Transverse colon (tissue), 3 donors: ENCODE measurements at regions not wholly inside any gene's neighbourhood (a gene's known extent, or its start where the extent isn't known, plus 50 kb on each side); places are given as distances from the start of the nearest gene placed in this dataset.

ENCODE experiments used
- POLR2A ChIP-seq: fragments of 450-650 bp; IDR thresholded peaks from one replicate; pipeline ENCODE4 v1.6.1; 2016; ENCODE audit warnings: antibody characterized with exemption, mild to moderate bottlenecking, moderate library complexity
- TF ChIP-seq, protein P1 (sequence below), 5 experiments: fragments of 200-600 bp in 3 of 5; fragments of 450-650 bp in 2 of 5; sonication (generic) in 3 of 5; IDR thresholded peaks; 1 replicate in 2 of 5; 2 replicates in 3 of 5; pipeline ENCODE4 v1.5.1; 2016 to 2017; ENCODE audit warnings: antibody characterized with exemption in 5 of 5, inconsistent platforms in 3 of 5, mild to moderate bottlenecking in 2 of 5, moderate library complexity in 1 of 5

DNA sequence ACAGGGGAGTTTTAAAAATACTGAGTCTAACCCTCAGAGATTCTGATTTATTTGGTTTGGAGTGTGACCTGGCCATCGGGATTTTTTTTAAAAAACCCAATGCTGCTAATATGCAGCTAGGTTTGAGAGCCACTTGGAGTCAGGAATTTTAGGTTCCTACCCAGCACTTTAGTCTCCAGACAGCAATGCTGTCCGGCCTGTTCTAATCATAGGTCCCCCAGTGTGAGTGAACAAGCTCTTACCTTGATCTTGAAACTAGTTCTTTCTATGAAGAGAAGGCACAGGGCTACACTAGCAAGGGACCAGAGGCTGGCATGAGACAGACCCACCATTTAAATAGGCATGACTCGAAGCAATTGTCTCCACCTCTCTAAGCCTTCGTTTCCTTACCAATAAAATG is 103.5 kb downstream of the SMIM20 start:
- no peak for TF ChIP-seq POLR2A
- TF ChIP-seq, protein P1, sequence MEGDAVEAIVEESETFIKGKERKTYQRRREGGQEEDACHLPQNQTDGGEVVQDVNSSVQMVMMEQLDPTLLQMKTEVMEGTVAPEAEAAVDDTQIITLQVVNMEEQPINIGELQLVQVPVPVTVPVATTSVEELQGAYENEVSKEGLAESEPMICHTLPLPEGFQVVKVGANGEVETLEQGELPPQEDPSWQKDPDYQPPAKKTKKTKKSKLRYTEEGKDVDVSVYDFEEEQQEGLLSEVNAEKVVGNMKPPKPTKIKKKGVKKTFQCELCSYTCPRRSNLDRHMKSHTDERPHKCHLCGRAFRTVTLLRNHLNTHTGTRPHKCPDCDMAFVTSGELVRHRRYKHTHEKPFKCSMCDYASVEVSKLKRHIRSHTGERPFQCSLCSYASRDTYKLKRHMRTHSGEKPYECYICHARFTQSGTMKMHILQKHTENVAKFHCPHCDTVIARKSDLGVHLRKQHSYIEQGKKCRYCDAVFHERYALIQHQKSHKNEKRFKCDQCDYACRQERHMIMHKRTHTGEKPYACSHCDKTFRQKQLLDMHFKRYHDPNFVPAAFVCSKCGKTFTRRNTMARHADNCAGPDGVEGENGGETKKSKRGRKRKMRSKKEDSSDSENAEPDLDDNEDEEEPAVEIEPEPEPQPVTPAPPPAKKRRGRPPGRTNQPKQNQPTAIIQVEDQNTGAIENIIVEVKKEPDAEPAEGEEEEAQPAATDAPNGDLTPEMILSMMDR (IDR thresholded peaks at IDR 0.05): no peak
